ENCODE measurements at regions not wholly inside any gene's neighbourhood (a gene's known extent, or its start where the extent isn't known, plus 50 kb on each side); places are given as distances from the start of the nearest gene placed in this dataset.

GRCh38 chr3:163016251-163016650 is 1519.6 kb downstream of the OTOL1 start:
- H3K4me3 Mint-ChIP-seq: no peak overlapping the region
- H2BK120ac ChIP-seq (ENCODE audit: low read depth, low read length, poor library complexity, severe bottlenecking): no peak overlapping the region
- H2AK5ac ChIP-seq (ENCODE audit: insufficient read length, low read length): no peak overlapping the region
- no peak overlapping the region for H2BK5ac ChIP-seq (ENCODE audit: insufficient read length, low read length)
- H4K5ac ChIP-seq (ENCODE audit: insufficient read length, low read depth, low read length): no peak overlapping the region
- DNase-seq: no peak
- no peak overlapping the region for H4K8ac ChIP-seq (replicated peaks; ENCODE audit: insufficient read length, low read depth, low read length)
- H3K9me3 Mint-ChIP-seq: peaks cover 0 to 12% of the 10 kb centered on the region in 2 experiments; a peak in 4 of 5 replicates
- no peak overlapping the region for H3K9ac ChIP-seq (ENCODE audit: extremely low read depth, insufficient read length, low read length)
- no peak overlapping the region for H3K56ac ChIP-seq (ENCODE audit: insufficient read length, low read depth, low read length)
- peaks cover 0 to 11% (median 7%) of the 10 kb centered on the region in 3 experiments; a peak in 4 of 7 replicates for H3K36me3 Mint-ChIP-seq (ENCODE audit: insufficient read depth in 1 of 3, low read depth in 3 of 3)
- no peaks in the 10 kb centered on the region for H3K79me1 ChIP-seq (ENCODE audit: insufficient read depth, low read depth, low read length, poor library complexity, severe bottlenecking)
- H4K20me1 ChIP-seq (ENCODE audit: control insufficient read depth, insufficient read depth, insufficient read length): no peaks in the 10 kb centered on the region
- no peak overlapping the region for H3K14ac ChIP-seq (ENCODE audit: insufficient read depth, low read length)
- H3T11ph ChIP-seq (ENCODE audit: low read length): no peak overlapping the region
- H3K4me1 ChIP-seq (ENCODE audit: insufficient read depth, low read length): no peaks in the 10 kb centered on the region
- H3K4ac ChIP-seq (ENCODE audit: low read depth, low read length): no peak overlapping the region
- H3K27me3 ChIP-seq (ENCODE audit: insufficient read depth, low read length): no peaks in the 10 kb centered on the region
- no peak overlapping the region for H2BK12ac ChIP-seq (ENCODE audit: insufficient read length, low read depth, low read length)
- no peaks in the 10 kb centered on the region for H3K79me2 ChIP-seq (ENCODE audit: insufficient read depth, low read length)
- H3K4me1 Mint-ChIP-seq: no peaks in the 10 kb centered on the region
- WGBS (ENCODE audit: extremely low coverage, insufficient read length, low lambda C conversion rate): no CpG with 5 or more reads among the region's 1 CpG
- H3K23ac ChIP-seq (ENCODE audit: insufficient read length, low read depth, low read length): no peak overlapping the region
- H3K4me2 ChIP-seq (ENCODE audit: insufficient read depth, insufficient read length, low read length): no peak overlapping the region
- no peak for TF ChIP-seq CTCF (conservative IDR thresholded peaks at IDR 0.05)
- no peak overlapping the region for H2BK20ac ChIP-seq (ENCODE audit: low read depth, low read length, poor library complexity, severe bottlenecking)
- no peaks in the 10 kb centered on the region for H3K23me2 ChIP-seq (ENCODE audit: insufficient read length, low read depth, low read length, poor library complexity, severe bottlenecking)
- H4K91ac ChIP-seq (ENCODE audit: insufficient read length, low read depth, low read length): no peak overlapping the region
- no peak overlapping the region for H3K18ac ChIP-seq (ENCODE audit: insufficient read length, low read depth, low read length)
- no peaks in the 10 kb centered on the region for H3K27me3 Mint-ChIP-seq (ENCODE audit: low read depth)
- no peak overlapping the region for H3K27ac Mint-ChIP-seq
- no peaks in the 10 kb centered on the region for H3K9me3 ChIP-seq (ENCODE audit: control insufficient read depth, low read depth, low read length)
- H2AFZ ChIP-seq (ENCODE audit: low read length): no peak overlapping the region
- H2BK15ac ChIP-seq (ENCODE audit: low read depth, low read length): no peak overlapping the region
- no peak overlapping the region for H3K27ac ChIP-seq (ENCODE audit: insufficient read length, low read depth, low read length)

All from H9 (cell line).